HT1080 (cell line): ENCODE measurements at regions not wholly inside any gene's neighbourhood (a gene's known extent, or its start where the extent isn't known, plus 50 kb on each side); places are given as distances from the start of the nearest gene placed in this dataset.
"Not testable (repeated sequence)": the region's sequence is repeated elsewhere in the genome, so short reads cannot be mapped to it uniquely, and the experiment has no call there.

Experiments
- DNase-seq: peaks from one replicate; pipeline ENCODE4 v3.0.0-alpha.2; 2015; ENCODE audit warnings: low read depth

DNA sequence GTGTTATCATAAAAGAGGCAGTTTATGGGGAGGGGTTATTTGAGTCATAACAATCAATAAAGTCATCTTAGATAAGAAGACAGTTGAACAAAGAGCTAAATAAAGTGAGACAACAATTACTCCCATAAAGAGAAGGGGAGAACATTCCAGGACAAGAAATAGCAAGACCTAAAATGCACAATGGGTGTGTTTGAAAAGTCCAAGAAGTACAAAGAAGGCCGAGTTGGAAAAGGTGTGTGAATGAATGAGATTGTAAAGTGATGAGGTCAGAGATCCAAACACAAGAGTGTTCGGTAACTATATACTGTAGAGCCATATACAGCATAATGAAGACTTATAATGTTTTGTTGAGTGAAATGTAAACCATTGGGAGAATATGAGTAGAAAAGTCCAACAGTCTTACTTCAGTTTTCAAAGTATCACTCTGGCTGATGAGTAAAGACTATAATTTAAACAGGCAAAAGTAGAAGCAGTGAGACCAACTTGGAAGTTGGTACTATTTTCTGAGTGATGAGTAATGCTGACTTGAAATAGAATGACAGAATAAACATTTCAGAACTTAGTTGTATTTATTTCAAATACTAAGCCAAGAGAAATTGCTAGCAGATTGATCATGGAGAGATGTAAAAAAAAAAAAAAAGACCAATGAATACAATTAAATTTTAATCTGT, 868.7 kb upstream of the CDH9 start:
- DNase-seq: peak; percentile 57

GRCh38 chr5:27906481-27906880, 868.1 kb upstream of the CDH9 start:
- DNase-seq: no peak

DNA sequence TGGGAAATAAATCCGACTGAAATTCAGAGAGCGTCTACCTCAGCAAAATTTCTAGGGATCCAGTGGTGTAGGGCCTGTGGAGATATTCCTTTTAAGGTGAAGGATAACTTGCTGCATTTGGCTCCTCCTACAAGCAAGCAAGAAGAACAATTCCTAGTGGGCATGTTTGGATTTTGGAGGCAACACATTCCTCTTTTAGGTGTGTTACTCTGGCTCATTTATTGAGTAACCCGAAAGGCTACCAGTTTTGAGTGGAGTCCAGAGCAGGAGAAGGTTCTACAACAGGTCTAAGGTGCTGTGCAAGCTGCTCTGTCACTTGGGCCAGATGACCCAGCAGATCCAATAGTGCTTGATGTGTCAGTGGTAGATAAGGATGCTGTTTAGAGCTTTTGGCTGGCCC, 862.4 kb upstream of the CDH9 start:
- DNase-seq: no peak

DNA sequence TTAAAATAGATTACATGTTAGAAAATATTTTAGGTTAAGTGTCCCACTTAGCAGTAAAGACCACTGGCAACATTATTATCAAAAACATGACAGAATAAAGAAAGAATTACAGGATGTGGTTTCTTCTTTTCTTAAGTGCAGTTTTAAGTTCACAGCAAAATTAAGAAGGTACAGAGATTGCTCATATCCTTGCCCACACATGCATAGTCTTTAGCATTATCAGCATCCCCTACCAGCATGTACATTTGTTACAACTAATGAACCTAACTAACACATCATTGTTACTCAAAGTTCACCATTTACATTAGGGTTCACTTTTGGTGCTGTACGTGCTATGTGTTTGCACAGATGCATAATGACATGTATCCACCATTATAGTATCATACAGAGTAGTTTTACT, 837.7 kb upstream of the CDH9 start:
- DNase-seq: peak; percentile 80

DNA sequence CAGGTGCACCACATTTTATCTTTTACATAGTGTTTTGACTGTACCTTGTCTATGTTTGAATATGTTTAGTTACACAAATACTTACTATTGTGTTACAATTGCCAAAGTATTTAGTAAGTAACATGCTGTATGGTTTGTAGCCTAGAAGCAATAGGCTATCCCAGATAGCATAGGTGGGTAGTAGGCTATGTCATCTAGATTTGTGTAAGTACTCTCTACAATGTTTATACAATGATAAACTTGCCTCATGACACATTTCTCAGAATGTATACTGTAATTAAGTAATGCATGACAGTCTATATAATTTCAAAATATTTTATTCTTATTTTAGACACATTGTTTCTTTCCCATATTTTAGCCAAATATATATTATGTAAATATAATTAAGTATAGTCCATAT, 836.8 kb upstream of the CDH9 start:
- DNase-seq: no peak

DNA sequence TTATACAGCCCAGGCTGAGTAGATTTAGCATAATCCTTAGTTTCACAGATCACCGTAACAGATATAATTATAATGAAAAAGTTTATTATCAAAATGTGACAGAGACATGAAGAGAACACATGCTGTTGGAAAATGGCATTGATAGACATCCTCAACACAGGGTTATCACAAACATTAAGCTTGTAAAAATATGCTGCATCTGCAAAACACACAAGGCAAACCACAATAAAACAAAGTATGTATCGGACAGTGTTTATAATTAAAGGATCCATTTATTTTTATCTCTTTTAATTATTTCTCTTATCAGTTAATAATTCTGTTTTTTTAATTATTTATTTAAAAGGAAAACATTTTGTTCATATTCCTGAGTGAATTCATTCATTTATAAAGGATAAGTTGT, 829.9 kb upstream of the CDH9 start:
- DNase-seq: no peak

DNA sequence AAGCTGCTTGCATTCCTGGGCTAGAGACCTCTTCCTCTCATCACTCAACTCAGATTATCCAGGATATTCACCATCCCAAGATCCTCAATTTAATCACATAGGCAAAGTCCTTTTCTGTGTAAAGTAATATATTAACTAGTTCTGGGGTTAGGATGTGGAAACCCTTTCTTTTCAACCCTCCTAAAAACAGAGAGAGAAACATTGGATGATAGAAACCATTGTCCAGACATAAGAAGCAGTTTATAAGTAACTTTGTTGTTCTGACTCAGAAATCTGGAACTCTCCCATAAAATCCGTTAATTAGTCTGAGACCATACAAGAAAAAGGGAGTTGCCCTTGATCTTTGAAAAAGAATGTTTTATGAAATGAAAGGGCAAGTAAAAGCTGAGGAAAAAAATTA, 817.1 kb upstream of the CDH9 start:
- no peak for DNase-seq

- peak; percentile 76 for DNase-seq
Measured at GRCh38 chr5:27854243-27854852, 816.0 kb upstream of the CDH9 start.

DNA sequence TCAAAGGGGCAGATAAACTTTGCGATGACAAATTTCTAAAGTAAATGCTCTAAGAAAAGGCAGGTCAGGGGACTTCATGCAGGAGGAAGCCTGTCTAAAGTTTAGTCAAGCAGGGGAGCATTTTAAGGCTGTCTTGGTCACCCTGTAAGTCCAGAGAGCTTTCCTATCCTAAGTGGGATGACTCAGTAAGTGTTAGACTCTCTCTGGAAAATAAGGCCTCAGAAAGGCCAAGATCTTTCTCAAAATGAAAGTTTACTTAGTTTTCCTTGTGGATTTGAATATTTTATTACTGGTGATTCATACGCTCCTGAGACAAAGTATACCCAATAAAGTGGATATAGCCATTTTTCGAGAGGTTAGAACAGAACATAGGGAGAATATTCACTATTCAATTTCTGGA, 806.9 kb upstream of the CDH9 start:
- peak; percentile 37 for DNase-seq

GRCh38 chr5:27836704-27837103, 798.3 kb upstream of the CDH9 start:
- not testable (repeated sequence) for DNase-seq

DNA sequence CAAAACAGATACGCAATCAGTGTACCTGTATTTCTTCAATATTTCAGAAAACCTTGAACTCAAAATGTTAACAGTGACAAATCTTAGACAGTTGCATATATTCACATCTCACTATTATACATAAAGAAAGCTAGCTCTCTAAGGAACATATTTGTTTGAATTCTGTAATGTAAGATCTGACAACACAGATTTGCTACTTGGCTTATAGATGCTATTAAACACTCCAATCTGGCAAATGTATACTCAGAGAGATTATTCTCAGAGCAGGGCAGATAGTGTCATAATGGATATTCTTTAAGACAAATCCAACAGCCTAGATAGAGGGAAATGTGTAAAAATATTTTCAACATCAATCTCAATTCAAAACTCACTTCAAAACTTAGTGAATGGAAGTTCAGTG, 794.5 kb upstream of the CDH9 start:
- DNase-seq: no peak

DNA sequence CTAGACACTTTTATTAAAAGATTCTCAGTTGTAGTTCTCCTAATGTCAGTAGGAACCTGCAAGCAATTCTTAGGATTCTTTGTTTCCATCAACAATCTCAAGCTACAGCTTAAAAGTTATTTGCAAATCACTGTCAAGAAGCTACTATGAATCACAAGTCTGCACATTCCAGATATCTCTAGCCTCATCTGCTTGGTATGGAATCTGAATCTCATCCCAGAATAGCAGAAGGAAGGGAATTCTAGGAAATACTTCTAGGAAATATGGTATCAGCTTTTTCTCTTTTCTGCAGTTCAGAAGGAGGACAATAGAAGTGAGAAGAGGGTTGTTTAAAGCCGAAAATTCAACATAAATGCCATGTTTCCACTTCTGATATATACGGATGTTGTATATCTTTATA, 792.2 kb upstream of the CDH9 start:
- DNase-seq: peak; percentile 61

DNA sequence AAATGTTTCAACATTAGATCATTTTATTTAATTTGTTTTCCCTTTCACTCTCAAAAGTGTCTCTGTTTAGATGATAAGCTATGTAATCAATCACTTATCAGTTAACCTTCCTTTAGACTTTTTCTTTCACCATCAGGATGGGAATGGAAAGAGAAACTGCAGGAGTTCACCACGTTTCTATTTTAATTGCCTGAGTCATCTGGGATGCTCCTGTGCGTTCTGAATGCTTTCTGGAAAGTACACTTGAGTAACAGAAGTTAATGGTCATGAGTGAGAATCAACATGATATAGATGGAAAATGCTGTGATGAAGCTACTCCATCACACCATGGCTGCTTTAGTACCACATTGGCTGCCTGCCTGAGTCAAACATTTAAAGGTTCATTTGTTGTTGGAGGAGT, 783.3 kb upstream of the CDH9 start:
- peak; percentile 38 for DNase-seq

DNA sequence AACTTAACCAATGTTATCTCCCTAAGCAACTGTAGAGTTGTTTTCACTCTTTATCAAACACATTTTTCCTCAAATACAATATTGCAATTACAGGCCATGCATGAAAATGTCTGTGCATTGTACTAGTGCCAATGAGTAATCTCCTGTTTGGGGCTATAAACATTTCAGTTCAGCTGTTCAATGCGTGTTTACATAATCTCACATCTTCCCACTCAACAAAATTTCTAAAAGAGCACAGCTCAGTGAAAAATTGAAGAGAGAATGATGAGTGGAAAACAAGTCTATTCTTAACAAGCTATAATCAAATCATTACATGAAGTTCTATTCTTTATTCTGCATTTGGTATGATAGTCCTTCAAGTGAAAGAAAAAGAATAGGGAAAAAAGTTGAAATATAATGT, 780.5 kb upstream of the CDH9 start:
- no peak for DNase-seq

GRCh38 chr5:27814983-27815382, 776.6 kb upstream of the CDH9 start:
- DNase-seq: no peak

DNA sequence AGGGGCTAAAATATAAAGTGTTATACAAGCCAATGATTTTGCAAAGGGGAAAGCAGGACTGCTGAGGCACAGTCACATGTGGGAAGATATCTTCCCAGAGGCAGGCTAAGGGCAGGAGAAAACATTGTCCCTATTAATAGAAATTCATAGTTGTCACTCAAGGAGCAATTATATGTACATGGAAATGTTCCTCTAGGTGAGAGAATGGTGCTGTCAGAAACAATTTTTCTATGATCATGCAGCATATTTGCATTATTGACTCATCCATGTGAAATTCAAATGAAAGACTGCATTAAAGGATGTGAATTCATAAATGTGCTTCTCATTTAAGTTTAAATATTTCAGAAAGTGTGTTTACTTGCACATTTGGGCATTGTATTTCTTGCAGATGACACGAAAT, 775.9 kb upstream of the CDH9 start:
- no peak for DNase-seq

- peak; percentile 63 for DNase-seq
Measured at GRCh38 chr5:27810458-27810857, 772.1 kb upstream of the CDH9 start.

DNA sequence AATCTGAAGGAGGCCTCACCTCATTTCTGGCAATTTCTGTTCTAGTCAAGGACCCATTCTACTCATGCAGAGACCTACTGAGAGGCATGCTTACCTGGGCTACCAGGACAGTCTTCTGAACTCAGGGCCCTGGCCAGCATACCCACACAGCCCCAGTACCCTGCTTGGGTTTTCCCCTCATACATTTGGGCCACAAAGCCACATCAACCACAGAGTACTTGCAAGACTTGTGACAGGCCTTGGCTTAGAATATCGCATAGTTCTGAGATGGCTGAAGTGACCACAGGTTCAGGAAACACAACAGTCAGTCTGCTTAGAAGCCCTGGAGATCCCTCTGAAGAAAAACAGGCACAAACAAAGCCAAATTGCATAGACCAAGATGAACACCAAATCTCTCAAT, 758.8 kb upstream of the CDH9 start:
- DNase-seq: no peak

- DNase-seq: no peak
Measured at GRCh38 chr5:27788184-27788583, 749.8 kb upstream of the CDH9 start.

GRCh38 chr5:27784317-27784716, 745.9 kb upstream of the CDH9 start:
- DNase-seq: no peak

- DNase-seq: no peak
Measured at GRCh38 chr5:27778121-27778520, 739.7 kb upstream of the CDH9 start.

- no peak for DNase-seq
Measured at GRCh38 chr5:27773636-27774035, 735.2 kb upstream of the CDH9 start.

GRCh38 chr5:27773166-27773565, 734.8 kb upstream of the CDH9 start:
- no peak for DNase-seq
